Activated T-cell treated with anti-CD3 and anti-CD28 coated beads, Interleukin-2, amount 50 U/mL, for 24 hours (primary cell): ENCODE measurements at regions not wholly inside any gene's neighbourhood (a gene's known extent, or its start where the extent isn't known, plus 50 kb on each side); places are given as distances from the start of the nearest gene placed in this dataset.
"Not testable (repeated sequence)": the region's sequence is repeated elsewhere in the genome, so short reads cannot be mapped to it uniquely, and the experiment has no call there.

Experiments
- DNase-seq: peaks from one replicate; pipeline ENCODE4 v3.0.0-alpha.2; 2020
- H3K27ac Mint-ChIP-seq: 2 replicates; pipeline ENCODE4 v1.8.0; 2020; ENCODE audit warnings: mild to moderate bottlenecking, mixed read lengths
- H3K27me3 Mint-ChIP-seq: 2 replicates; pipeline ENCODE4 v1.8.0; 2020; ENCODE audit warnings: mixed read lengths
- H3K36me3 Mint-ChIP-seq: 2 replicates; pipeline ENCODE4 v1.8.0; 2020; ENCODE audit warnings: low read depth, mixed read lengths
- H3K4me1 Mint-ChIP-seq: 2 replicates; pipeline ENCODE4 v1.8.0; 2020; ENCODE audit warnings: low read depth, mixed read lengths
- H3K4me3 Mint-ChIP-seq: 2 replicates; pipeline ENCODE4 v1.8.0; 2020; ENCODE audit warnings: mild to moderate bottlenecking, moderate library complexity, mixed read lengths
- H3K9me3 Mint-ChIP-seq: 2 replicates; pipeline ENCODE4 v1.8.0; 2020; ENCODE audit warnings: mixed read lengths

GRCh38 chr16:29201296-29202024, 205.1 kb downstream of the NPIPB11 start:
- DNase-seq, result peak; percentile 11
- H3K4me3 Mint-ChIP-seq, H3K27me3 Mint-ChIP-seq, H3K9me3 Mint-ChIP-seq, H3K27ac Mint-ChIP-seq, H3K4me1 Mint-ChIP-seq: not testable (repeated sequence)
- peaks cover 30% of the 10 kb centered on the region for H3K36me3 Mint-ChIP-seq

GRCh38 chr16:29200681-29201080, 205.8 kb downstream of the NPIPB11 start:
- H3K4me3 Mint-ChIP-seq, H3K9me3 Mint-ChIP-seq, H3K27me3 Mint-ChIP-seq, H3K27ac Mint-ChIP-seq, H3K4me1 Mint-ChIP-seq, DNase-seq: not testable (repeated sequence)
- peaks cover 24% of the 10 kb centered on the region for H3K36me3 Mint-ChIP-seq

- H3K9me3 Mint-ChIP-seq, DNase-seq, H3K27ac Mint-ChIP-seq, H3K4me3 Mint-ChIP-seq, H3K27me3 Mint-ChIP-seq, H3K4me1 Mint-ChIP-seq: not testable (repeated sequence)
- peaks cover 24% of the 10 kb centered on the region for H3K36me3 Mint-ChIP-seq
These were observed 206.3 kb downstream of the NPIPB11 start for GRCh38 chr16:29200135-29200601.

- peaks cover 23% of the 10 kb centered on the region for H3K36me3 Mint-ChIP-seq
- H3K4me1 Mint-ChIP-seq, H3K9me3 Mint-ChIP-seq, H3K27ac Mint-ChIP-seq, H3K27me3 Mint-ChIP-seq, H3K4me3 Mint-ChIP-seq: not testable (repeated sequence)
- peak; percentile 18 for DNase-seq
These were observed 206.9 kb downstream of the NPIPB11 start for GRCh38 chr16:29199626-29200025.

DNA sequence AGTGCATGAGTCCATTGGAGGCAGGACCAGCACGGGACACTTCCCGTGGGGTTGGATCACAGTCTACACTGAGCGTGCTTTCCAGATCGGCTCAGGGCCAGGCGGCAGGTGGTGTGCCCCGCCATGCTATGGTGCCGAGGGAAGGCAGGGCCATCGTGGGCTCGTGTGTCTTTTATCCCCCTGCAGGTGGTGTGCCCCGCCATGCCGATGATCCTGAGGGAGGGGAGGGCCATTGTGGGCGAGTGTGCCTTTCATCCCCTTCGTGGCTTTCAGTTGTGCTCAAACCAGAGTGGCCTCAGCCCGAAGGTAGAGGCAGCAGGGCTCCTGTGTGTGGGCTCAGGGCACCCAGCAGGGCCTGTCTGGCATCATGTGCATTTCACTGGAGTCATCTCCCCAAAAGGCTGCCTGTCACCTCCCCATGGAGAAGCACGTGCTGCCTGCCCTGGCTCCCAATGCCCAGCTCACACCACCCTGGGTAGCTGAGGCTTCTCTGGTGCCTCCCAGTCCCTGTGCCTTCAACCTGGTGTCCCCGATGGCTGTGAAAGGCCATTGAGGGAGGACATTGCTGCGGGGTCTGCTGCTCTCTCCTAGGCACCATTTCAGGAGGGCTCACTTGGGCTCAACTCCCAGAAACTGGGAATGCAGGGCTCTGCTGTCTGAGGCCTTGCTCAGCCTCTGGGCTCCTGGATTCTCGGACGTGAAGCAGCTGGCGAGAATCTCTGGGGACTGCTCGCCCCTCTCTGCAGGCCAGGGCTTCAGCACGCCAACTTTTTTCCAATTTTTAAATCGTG, 207.6 kb downstream of the NPIPB11 start:
- H3K4me3 Mint-ChIP-seq, result no peak overlapping the region
- H3K36me3 Mint-ChIP-seq, result peaks cover 18% of the 10 kb centered on the region
- DNase-seq, result peak; percentile 25
- no peaks in the 10 kb centered on the region for H3K27me3 Mint-ChIP-seq
- no peak overlapping the region for H3K27ac Mint-ChIP-seq
- no peaks in the 10 kb centered on the region for H3K9me3 Mint-ChIP-seq
- no peaks in the 10 kb centered on the region for H3K4me1 Mint-ChIP-seq

DNA sequence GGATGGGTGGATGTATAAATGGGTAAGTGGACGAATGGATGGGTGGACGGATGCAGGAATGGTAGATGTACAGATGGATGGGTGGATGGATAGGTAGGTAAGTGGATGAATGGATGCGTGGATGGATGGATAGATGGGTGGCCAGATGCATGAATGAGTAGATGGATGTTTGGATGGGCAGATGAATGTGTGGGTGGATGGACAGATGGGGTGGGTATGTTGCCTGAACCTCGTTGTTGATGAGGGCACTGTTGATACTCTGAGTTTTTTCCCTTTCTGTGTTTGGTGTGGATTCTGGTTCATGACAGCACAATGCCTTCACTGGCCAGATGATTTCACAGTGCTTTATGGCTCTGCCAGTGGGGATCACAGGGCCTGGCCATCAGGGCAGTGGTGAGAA, 208.3 kb downstream of the NPIPB11 start:
- Mint-ChIP-seq H3K4me3 (no peak overlapping the region), H3K27me3 (no peaks in the 10 kb centered on the region), H3K36me3 (peaks cover 20% of the 10 kb centered on the region), H3K4me1 (no peaks in the 10 kb centered on the region), H3K27ac (no peak overlapping the region), H3K9me3 (no peaks in the 10 kb centered on the region)
- DNase-seq, result peak; percentile 12

DNA sequence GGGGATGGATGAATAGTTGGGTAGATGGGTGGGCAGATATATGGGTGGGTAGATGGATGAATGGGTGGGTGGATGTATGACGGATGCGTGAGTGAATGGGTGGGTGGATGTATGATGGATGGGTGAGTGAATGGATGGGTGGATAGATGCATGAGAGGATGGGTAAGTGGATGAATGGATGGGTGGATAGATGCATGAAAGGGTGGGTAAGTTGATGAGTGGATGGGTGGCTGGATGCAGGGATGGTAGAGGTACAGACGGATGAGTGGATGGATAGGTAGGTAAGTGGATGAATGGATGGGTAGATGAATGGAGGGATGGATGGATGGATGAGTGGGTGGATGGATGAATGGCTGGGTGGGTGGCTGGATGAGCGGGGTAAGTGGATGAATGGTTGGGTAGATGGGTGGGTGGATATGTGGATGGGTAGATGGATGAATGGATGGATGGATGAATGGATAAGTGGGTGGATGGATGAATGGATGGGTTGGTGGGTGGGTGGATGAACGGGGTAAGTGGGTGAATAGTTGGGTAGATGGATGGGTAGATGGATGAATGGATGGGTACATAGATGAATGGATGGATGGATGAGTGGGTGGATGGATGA, 208.9 kb downstream of the NPIPB11 start:
- H3K27me3 Mint-ChIP-seq, H3K4me1 Mint-ChIP-seq, H3K9me3 Mint-ChIP-seq, H3K4me3 Mint-ChIP-seq, DNase-seq, H3K27ac Mint-ChIP-seq: not testable (repeated sequence)
- peaks cover 23% of the 10 kb centered on the region for H3K36me3 Mint-ChIP-seq

DNA sequence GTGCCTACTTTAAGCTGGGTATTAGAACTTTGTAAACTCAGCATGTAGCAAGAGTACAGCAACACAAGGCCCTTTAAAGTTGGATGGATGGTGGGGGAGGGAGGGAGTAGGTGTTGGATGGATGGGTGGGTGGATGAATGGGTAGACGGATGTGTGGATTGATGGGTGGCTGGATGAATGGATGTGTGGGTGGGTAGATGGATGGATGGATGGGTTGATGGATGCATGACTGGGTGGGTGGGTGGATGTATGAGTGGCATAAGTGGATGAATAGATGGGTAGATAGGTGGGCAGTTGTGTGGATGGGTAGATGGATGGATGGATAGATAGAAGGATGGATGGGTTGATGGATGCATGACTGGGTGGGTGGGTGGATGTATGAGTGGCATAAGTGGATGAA, 209.8 kb downstream of the NPIPB11 start:
- H3K27ac Mint-ChIP-seq, H3K4me3 Mint-ChIP-seq, H3K27me3 Mint-ChIP-seq, DNase-seq, H3K4me1 Mint-ChIP-seq, H3K9me3 Mint-ChIP-seq: not testable (repeated sequence)
- H3K36me3 Mint-ChIP-seq, result peaks cover 22% of the 10 kb centered on the region

- H3K4me3 Mint-ChIP-seq, H3K27me3 Mint-ChIP-seq, H3K27ac Mint-ChIP-seq, H3K4me1 Mint-ChIP-seq, DNase-seq, H3K9me3 Mint-ChIP-seq: not testable (repeated sequence)
- H3K36me3 Mint-ChIP-seq, result peaks cover 19% of the 10 kb centered on the region
These were observed 210.4 kb downstream of the LAT start for GRCh38 chr16:29195116-29195872.

- H3K36me3 Mint-ChIP-seq, result peaks cover 22% of the 10 kb centered on the region
- not testable (repeated sequence) for H3K9me3 Mint-ChIP-seq, DNase-seq, H3K27ac Mint-ChIP-seq, H3K27me3 Mint-ChIP-seq, H3K4me3 Mint-ChIP-seq, H3K4me1 Mint-ChIP-seq
These were observed 209.5 kb downstream of the LAT start for GRCh38 chr16:29194185-29194844.

- H3K4me3 Mint-ChIP-seq, H3K4me1 Mint-ChIP-seq, H3K27me3 Mint-ChIP-seq, H3K27ac Mint-ChIP-seq, H3K9me3 Mint-ChIP-seq: not testable (repeated sequence)
- H3K36me3 Mint-ChIP-seq, result peaks cover 22% of the 10 kb centered on the region
- peak; percentile 13 for DNase-seq
These were observed 208.8 kb downstream of the LAT start for GRCh38 chr16:29193634-29194033.

- peak; percentile 14 for DNase-seq
- not testable (repeated sequence) for H3K27ac Mint-ChIP-seq, H3K4me1 Mint-ChIP-seq, H3K9me3 Mint-ChIP-seq, H3K27me3 Mint-ChIP-seq, H3K4me3 Mint-ChIP-seq
- peaks cover 19% of the 10 kb centered on the region for H3K36me3 Mint-ChIP-seq
These were observed 208.4 kb downstream of the LAT start for GRCh38 chr16:29193248-29193574.

- Mint-ChIP-seq H3K4me3 (no peak overlapping the region), H3K27me3 (no peaks in the 10 kb centered on the region), H3K9me3 (no peaks in the 10 kb centered on the region)
These were observed 207.7 kb downstream of the LAT start for GRCh38 chr16:29192329-29193247.

More at GRCh38 chr16:29192329-29193247, 207.7 kb downstream of the LAT start:
- peak; percentile 26 for DNase-seq
- H3K36me3 Mint-ChIP-seq, result peaks cover 18% of the 10 kb centered on the region
- H3K27ac Mint-ChIP-seq, result no peak overlapping the region
- H3K4me1 Mint-ChIP-seq, result no peaks in the 10 kb centered on the region
